ENCODE measurements at regions not wholly inside any gene's neighbourhood (a gene's known extent, or its start where the extent isn't known, plus 50 kb on each side); places are given as distances from the start of the nearest gene placed in this dataset.

GRCh38 chr16:17705847-17706246, 235.1 kb upstream of the XYLT1 start:
- ATAC-seq = no peak
- no peaks in the 10 kb centered on the region for H3K36me3 ChIP-seq
- 76 to 80% methylated on average over 4 of the region's 4 CpGs for WGBS, 2 donors (ENCODE audit: low coverage in 1 of 2)
- no peak for TF ChIP-seq POLR2AphosphoS5 (IDR thresholded peaks at IDR 0.05)
- no peak for TF ChIP-seq EP300 (IDR thresholded peaks at IDR 0.05)
- TF ChIP-seq CTCF (IDR thresholded peaks at IDR 0.05) = no peak
- TF ChIP-seq POLR2A (IDR thresholded peaks at IDR 0.05) = no peak
- peaks cover 0 to 10% (median 0%) of the 10 kb centered on the region in 3 donors for H3K9me3 ChIP-seq
- H3K4me1 ChIP-seq = no peaks in the 10 kb centered on the region
- H3K27ac ChIP-seq = no peak overlapping the region
- H3K27me3 ChIP-seq = no peaks in the 10 kb centered on the region
- H3K4me3 ChIP-seq = no peak overlapping the region

GRCh38 chr16:17696616-17697015, 225.9 kb upstream of the XYLT1 start:
- no peak for ATAC-seq
- no peak for TF ChIP-seq CTCF (IDR thresholded peaks at IDR 0.05)
- TF ChIP-seq EP300 (IDR thresholded peaks at IDR 0.05) = no peak
- no peak for TF ChIP-seq POLR2AphosphoS5 (IDR thresholded peaks at IDR 0.05)
- no peak for TF ChIP-seq POLR2A (IDR thresholded peaks at IDR 0.05)
- WGBS, 2 donors (ENCODE audit: low coverage in 1 of 2) = 57 to 81% methylated on average over 3 of the region's 3 CpGs
- H3K36me3 ChIP-seq = no peaks in the 10 kb centered on the region
- no peaks in the 10 kb centered on the region for H3K9me3 ChIP-seq
- H3K4me1 ChIP-seq = peaks cover 0 to 3% (median 0%) of the 10 kb centered on the region in 3 donors
- no peaks in the 10 kb centered on the region for H3K27me3 ChIP-seq
- H3K4me3 ChIP-seq = no peak overlapping the region
- no peak overlapping the region for H3K27ac ChIP-seq

GRCh38 chr16:17692484-17692883, 221.7 kb upstream of the XYLT1 start:
- Histone ChIP-seq H3K27ac (no peak overlapping the region), H3K36me3 (no peaks in the 10 kb centered on the region), H3K4me3 (no peak overlapping the region), H3K27me3 (no peaks in the 10 kb centered on the region), H3K4me1 (peaks cover 0 to 11% (median 0%) of the 10 kb centered on the region in 3 donors), H3K9me3 (no peaks in the 10 kb centered on the region)
- no peak for ATAC-seq
- 88 to 90% methylated on average over 2 of the region's 4 CpGs for WGBS, 2 donors (ENCODE audit: low coverage in 1 of 2)
- TF ChIP-seq POLR2A (IDR thresholded peaks at IDR 0.05) (no peak), POLR2AphosphoS5 (IDR thresholded peaks at IDR 0.05) (no peak), CTCF (IDR thresholded peaks at IDR 0.05) (no peak), EP300 (IDR thresholded peaks at IDR 0.05) (no peak)

GRCh38 chr16:17691899-17692176, 221.1 kb upstream of the XYLT1 start:
- no peaks in the 10 kb centered on the region for H3K36me3 ChIP-seq
- no peaks in the 10 kb centered on the region for H3K9me3 ChIP-seq
- TF ChIP-seq POLR2AphosphoS5 (IDR thresholded peaks at IDR 0.05) (no peak), EP300 (IDR thresholded peaks at IDR 0.05) (no peak), CTCF (IDR thresholded peaks at IDR 0.05) (no peak), POLR2A (IDR thresholded peaks at IDR 0.05) (no peak)
- H3K27me3 ChIP-seq = no peaks in the 10 kb centered on the region
- WGBS, 2 donors (ENCODE audit: low coverage in 1 of 2) = 20 to 27% methylated on average over 1 of the region's 1 CpG
- peaks cover 0 to 11% (median 0%) of the 10 kb centered on the region in 3 donors for H3K4me1 ChIP-seq
- H3K27ac ChIP-seq = no peak overlapping the region
- H3K4me3 ChIP-seq = no peak overlapping the region
- ATAC-seq = no peak

- no peaks in the 10 kb centered on the region for H3K36me3 ChIP-seq
- H3K9me3 ChIP-seq = no peaks in the 10 kb centered on the region
- WGBS, 2 donors (ENCODE audit: low coverage in 1 of 2) = 16 to 33% methylated on average over 6 to 7 of the region's 7 CpGs
- ATAC-seq = no peak
- no peaks in the 10 kb centered on the region for H3K27me3 ChIP-seq
- H3K27ac ChIP-seq = no peak overlapping the region
- no peak for TF ChIP-seq POLR2A (IDR thresholded peaks at IDR 0.05)
- TF ChIP-seq POLR2AphosphoS5 (IDR thresholded peaks at IDR 0.05) = no peak
- no peak for TF ChIP-seq EP300 (IDR thresholded peaks at IDR 0.05)
- no peak for TF ChIP-seq CTCF (IDR thresholded peaks at IDR 0.05)
- H3K4me3 ChIP-seq = no peak overlapping the region
- peaks cover 0 to 11% (median 0%) of the 10 kb centered on the region in 3 donors for H3K4me1 ChIP-seq
Measured at GRCh38 chr16:17691106-17691898, 220.5 kb upstream of the XYLT1 start.

Data from gastroesophageal sphincter (tissue), 4 donors.